GM18867 (cell line): ENCODE measurements at regions not wholly inside any gene's neighbourhood (a gene's known extent, or its start where the extent isn't known, plus 50 kb on each side); places are given as distances from the start of the nearest gene placed in this dataset.
"Not testable (repeated sequence)": the region's sequence is repeated elsewhere in the genome, so short reads cannot be mapped to it uniquely, and the experiment has no call there.

Experiments used
- ATAC-seq: cut with Tn5 transposase; IDR thresholded peaks from one replicate; pipeline ENCODE4 v1.9.1; 2021; ENCODE audit warnings: mild to moderate bottlenecking, moderate library complexity; ENCODE audit not compliant: unreplicated experiment

DNA sequence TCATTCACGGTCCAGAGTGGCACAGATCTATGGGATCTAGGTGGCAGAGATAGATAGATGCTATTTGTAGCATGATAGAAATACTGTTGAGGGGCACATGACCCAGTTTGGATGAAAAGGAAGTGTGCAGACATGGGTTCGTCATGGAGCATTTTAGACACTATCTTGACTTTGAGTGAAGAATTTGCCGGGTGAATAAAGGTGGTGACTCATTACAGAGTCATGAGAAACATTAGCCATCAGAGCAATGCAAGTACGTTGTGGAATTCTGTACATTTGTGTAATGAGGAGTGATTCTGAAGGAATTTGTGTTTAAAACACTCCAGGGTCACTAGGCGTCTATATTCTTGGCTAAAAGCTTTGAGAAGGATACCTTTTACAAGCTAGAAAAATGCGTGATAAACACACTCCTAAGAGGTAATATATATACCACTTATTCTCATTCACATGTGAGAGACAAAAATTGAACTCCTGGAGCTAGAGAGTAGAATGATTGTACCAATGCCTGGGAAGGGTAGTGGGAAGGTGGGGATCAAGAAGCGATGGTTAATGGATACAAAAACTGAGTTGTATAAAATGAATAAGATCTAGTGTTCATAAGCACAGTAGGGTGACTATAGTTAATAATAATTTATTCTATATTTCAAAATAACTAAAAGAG, 593.7 kb upstream of the LUZP2 start:
- no peak for ATAC-seq

DNA sequence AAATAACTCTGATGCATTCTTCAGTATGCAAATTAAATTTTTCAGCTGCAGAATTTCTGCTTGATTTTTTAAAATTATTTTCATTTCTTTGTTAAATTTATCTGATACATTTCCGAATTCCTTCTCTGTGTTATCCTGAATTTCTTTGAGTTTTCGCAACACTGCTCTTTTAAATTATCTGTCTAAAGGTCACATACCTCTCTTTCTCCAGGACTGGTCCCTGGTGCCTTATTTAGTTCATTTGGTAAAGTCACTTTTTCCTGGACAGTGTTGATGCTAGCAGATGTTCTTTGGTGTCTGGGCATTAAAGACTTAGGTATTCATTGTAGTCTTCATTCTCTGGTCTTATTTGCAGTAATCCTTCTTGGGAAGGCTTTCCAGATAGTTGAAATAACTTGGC, 577.4 kb upstream of the LUZP2 start:
- no peak for ATAC-seq

DNA sequence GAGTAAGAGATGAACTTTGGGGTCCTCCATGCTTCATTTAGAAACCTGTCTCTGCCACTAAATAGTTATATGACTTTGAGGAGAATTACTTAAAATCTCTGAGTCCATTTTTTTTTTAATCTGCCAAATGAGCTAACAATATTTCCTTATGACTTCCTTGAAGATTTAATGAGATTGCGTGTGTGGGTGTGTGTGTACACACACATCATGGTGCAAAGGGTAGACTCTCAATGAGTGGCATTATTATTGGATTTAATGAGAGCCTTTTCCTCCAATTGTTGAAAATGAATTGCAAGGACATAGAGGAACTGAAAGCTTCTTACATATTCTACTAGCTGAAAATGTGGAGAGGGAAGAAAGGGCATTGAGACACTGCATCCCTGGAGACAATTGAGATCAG, 573.5 kb upstream of the LUZP2 start:
- ATAC-seq: no peak

DNA sequence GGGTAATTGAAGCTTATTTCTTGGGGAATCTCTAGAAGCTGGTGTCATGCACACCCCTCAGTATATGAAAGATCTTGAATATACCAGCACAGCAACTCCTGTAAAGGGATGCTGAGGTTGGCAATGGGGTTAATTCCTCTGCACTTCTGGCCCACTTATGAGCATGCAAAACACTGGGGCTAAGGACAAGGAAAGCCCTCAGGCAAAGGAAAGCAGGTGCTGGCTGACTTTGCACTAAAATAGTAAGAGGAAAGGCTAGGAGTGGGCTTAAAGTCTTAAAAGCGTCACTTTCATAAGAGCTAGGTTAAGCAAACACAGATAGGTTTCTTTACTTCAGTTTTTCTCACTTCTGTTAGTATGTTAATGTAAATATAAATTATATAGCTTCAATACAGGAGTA, 572.6 kb upstream of the LUZP2 start:
- ATAC-seq: no peak

GRCh38 chr11:23931443-23931842, 565.4 kb upstream of the LUZP2 start:
- no peak for ATAC-seq

DNA sequence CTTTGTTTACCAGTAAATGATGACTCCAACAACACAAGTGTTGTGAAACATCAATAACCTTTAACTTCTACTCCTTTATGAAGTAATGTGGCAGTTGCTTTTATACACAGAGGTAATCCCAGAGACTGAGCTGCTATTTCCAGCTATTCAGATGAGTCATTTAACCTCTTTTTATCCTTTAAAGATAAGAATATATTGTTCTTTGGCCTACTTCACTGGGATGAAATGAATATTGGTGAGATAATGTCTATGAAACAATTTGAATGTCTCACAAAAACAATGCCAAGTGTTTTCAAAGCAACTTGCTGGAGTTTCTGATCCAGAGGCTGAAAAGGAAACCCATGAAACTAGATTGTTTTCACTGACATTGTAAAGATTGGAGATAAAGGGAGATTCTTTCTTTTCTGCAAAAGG, 564.4 kb upstream of the LUZP2 start:
- ATAC-seq: no peak

GRCh38 chr11:23933721-23934120, 563.1 kb upstream of the LUZP2 start:
- no peak for ATAC-seq

GRCh38 chr11:23934671-23935270, 562.1 kb upstream of the LUZP2 start:
- not testable (repeated sequence) for ATAC-seq

GRCh38 chr11:23942117-23942815, 554.6 kb upstream of the LUZP2 start:
- ATAC-seq: not testable (repeated sequence)

DNA sequence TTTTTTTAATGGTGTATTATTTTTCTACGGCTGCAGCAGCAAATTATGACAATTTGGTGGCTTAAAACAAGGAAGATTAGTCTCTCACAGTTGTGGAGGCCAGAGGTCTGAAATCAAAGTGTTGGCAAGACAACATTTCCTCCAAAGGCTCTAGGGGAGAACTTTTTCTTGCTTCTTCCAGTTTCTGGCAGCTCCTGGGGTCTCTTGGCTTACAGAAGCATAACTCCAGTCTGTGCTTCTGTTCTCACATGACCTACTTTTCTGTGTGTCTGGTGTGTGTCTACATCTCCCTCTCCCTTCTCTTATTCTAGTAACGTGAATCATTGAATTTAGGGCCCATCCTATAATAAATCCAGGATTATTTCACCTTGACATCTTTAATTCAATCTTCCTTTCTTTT, 551.9 kb upstream of the LUZP2 start:
- ATAC-seq: no peak

GRCh38 chr11:23947883-23948282, 549.0 kb upstream of the LUZP2 start:
- no peak for ATAC-seq

GRCh38 chr11:23948851-23949250, 548.0 kb upstream of the LUZP2 start:
- ATAC-seq: no peak

DNA sequence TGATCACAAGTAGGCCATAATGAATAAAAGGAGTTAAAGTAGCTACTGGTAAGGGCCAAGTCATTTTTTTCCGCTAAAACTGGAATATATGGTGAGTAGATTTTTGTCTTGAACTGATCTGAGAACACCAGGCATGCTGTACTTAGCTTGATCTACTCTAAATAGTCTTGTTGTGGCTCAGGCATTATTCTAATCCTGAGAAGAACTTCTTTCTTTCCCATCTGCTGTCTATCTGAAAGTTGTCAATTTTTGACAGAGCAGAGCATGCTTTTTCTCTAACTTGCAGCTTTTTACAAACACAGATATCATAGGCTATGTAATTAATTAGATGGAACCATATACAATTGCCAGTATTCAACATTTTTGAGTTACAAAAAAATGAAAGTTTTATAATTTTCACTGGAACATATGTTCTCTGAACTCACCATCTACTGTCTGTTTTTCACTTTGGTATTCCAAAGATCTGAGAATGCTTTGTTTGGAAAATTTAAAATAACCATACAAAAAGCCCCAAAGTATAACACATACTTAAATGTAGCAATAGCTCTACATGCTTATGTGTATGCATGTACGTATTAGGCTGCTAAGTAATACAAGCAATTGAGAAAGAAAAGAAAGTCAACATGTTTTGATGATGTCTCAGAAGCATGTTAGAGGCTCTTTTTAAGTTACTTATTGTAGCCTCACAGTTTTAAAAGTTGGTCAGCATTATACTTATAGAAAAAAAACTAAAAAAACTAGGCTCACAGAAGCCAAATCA, 542.7 kb upstream of the LUZP2 start:
- no peak for ATAC-seq

DNA sequence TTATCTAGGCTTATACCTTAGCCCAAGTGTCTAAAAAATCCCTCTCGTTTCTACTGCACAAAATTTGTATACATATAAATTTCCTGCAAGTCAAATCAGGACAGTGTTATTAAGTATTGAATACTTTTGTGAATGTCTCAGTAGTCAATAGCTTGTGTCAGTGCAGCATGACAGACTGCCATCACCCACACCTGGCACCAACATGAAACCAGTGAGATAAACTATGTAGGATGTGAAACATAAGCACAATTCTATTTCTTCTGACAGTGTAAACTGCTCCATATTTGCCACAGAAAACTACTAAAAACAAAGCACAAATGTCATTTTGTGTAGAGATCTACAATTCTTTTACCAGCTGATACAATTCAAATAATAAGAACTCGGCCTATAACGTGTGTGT, 542.1 kb upstream of the LUZP2 start:
- no peak for ATAC-seq

GRCh38 chr11:23956586-23956985, 540.3 kb upstream of the LUZP2 start:
- ATAC-seq: no peak

DNA sequence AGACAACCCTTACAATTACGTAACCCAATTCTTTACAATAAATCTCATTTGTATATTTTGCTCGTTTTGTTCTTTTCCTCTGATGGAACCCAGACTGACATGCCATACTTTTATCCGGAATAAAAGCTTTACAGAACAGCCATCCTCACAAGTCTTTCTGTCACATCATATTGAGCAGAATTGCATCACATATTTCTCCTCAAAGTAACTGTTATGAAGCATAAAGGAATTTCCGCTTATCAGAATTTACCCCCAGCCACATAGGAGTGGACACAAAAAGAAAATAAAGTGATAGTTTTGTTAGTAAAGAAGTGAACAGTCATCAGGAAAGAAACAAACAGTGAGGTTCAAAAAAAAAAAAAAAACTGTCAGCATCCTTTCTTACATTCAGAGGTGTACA, 539.5 kb upstream of the LUZP2 start:
- no peak for ATAC-seq

DNA sequence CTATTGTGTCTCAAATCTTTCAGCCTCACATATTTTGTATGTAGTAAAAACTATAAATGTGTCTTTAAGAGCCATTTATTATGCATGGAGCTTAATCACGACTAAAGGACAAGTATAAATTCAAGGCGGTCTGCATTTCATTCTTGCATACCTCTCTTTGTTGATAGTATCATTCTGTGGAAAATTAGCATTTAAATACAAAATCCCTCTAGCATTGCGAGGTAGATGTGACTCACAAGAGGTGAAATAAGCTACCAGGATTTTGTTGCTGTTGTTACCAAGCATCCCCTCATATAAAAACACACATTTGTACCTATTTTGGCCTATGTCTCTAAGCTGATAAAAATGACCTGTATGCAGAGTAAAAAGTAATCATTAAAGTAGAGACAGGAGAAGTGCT, 537.4 kb upstream of the LUZP2 start:
- ATAC-seq: no peak

DNA sequence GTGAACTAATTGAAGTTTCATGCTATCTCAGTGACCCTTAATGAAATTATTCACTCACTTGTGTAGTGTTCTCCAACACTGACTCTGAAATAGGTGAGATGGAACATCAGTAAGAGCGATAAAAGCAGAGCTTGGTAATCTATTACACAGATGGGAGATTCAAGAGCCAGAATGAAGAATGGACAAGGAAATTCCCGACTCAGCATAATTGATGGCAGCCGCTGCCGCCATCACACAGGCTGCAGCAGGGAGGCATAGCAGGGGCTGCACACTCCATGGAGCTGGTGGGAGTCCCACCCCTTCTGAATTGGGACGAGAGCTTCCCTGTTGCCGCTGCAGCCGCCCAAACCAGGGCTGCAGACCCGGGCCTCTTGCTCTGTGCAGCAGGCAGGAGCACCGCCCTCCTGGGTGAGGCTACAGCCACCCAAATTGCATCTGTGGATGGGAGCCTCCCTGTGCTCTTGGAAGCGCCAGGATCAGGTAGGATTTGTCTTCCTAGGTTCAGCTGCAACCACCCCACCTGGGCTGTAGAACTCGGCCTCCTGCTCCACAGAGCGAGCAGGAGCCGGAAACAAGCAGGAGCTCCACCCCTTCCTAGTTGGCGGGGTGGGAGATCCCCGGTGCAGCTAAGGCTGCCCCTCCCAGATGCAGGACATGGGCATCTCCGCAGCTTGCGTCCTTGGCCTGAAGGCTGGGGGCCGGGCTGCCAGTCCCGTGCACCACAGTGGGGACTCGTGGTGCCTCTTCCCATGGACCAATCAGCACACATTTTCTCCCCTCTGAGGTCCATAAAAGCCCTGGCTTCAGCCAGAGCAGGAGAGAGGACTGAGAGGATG, 535.1 kb upstream of the LUZP2 start:
- no peak for ATAC-seq

- no peak for ATAC-seq
These were observed 523.6 kb upstream of the LUZP2 start for GRCh38 chr11:23973244-23973643.

- ATAC-seq: no peak
These were observed 522.8 kb upstream of the LUZP2 start for GRCh38 chr11:23974051-23974450.

GRCh38 chr11:23974601-23975000, 522.3 kb upstream of the LUZP2 start:
- ATAC-seq: no peak
